HG02623 (cell line): ENCODE measurements at regions not wholly inside any gene's neighbourhood (a gene's known extent, or its start where the extent isn't known, plus 50 kb on each side); places are given as distances from the start of the nearest gene placed in this dataset.
"Not testable (repeated sequence)": the region's sequence is repeated elsewhere in the genome, so short reads cannot be mapped to it uniquely, and the experiment has no call there.

Experiments used
- ATAC-seq: cut with Tn5 transposase; IDR thresholded peaks from one replicate; pipeline ENCODE4 v1.9.1; 2021; ENCODE audit warnings: moderate library complexity; ENCODE audit not compliant: unreplicated experiment

DNA sequence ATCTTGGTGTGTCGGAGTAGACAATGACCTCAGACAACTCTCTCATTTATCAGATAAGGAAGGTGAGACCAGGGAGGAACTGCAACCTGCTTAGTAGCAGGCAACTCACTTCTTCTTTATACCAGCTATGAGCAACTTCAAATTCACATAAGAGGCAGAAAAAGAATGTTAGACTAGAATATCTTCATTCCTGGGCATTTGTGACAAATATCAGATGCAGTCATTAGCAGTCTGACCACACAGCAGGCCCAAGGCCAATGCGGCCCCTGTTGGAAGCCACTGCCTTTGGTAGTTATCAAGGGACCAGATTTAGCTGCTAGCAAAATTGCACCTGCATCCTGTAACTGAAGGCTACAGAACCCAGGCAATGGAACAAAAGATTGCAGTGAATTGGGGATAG is 219.2 kb upstream of the RASGEF1B start:
- ATAC-seq = no peak

DNA sequence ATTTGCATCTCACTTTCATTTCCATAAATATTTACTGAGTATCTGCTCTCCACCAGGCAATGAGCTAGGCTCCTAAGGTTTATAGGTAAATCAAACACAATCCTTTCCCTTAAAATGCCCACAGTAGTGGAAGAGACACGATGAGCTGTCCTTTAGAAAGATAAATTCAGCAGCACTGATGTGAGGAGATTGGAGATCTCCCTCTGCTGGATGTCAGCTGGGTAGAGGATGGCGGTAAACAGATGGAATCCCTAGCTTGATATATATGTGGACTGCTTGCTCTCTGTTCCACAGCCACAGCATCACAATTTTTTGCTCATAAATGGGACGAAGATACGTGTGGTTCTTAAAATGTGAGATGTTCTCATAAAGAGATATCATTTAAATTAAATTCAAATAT is 216.4 kb upstream of the RASGEF1B start:
- no peak for ATAC-seq

- no peak for ATAC-seq
Observed at GRCh38 chr4:81687471-81687870, 215.8 kb upstream of the RASGEF1B start.

DNA sequence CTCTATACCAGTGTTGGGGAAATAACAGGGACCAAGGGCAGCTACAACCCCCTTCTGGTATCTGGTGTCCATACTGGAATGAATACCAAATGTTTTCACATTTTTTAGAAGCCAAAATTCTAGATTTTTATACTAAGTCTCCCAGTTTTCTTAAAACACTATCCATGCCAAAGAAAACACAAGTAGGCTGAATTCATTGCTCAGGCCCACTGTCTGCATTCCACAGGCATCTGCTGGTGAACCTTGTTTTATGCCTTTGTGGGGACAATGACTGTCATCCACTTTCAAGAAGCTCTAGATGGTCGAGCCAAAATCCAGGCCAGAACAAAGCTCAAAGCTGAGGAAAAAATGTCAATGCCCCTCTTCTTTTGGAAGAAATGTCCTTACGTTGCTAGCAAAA is 213.4 kb upstream of the RASGEF1B start:
- no peak for ATAC-seq

DNA sequence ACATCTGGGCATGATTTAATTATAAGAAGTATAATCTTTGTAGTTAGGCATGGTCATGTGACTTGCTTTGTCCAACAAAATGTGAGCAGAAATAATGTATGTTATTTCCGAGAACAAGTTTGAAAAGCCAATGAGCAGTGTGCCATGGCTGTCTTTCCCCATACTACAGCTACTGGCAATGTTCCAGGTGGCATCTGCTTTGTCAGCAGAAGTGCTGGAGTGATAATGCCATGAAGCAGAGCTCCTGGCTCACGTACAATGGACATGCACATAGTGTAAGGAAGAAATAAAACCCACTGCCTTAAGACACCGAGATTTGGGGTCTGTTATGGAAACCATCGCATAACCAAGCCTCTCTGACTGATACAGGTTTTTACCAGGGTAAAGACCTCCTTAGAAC is 212.6 kb upstream of the RASGEF1B start:
- ATAC-seq = no peak

GRCh38 chr4:81682492-81682891 is 210.8 kb upstream of the RASGEF1B start:
- no peak for ATAC-seq

DNA sequence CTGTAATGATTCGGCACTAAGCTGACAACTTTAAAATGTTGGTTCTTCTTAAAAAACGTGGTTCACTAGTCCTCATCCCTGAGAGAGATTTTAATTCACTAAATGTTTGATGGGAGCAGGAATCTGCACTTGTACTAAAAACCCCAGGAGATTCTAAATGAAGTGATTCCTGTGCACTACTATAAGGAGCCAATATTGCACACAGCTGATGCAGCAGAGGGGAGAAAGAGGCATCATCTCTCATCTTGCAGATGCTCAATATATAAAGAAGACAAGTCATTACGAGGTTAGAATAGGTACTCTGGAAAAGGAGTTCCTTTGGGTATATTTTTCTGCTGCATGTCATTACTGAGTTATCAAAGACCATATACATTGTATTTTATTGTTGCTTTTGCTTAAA is 207.6 kb upstream of the RASGEF1B start:
- ATAC-seq = no peak

- no peak for ATAC-seq
Observed at GRCh38 chr4:81678801-81679200, 207.1 kb upstream of the RASGEF1B start.

- ATAC-seq = no peak
Observed at GRCh38 chr4:81676537-81676936, 204.8 kb upstream of the RASGEF1B start.

DNA sequence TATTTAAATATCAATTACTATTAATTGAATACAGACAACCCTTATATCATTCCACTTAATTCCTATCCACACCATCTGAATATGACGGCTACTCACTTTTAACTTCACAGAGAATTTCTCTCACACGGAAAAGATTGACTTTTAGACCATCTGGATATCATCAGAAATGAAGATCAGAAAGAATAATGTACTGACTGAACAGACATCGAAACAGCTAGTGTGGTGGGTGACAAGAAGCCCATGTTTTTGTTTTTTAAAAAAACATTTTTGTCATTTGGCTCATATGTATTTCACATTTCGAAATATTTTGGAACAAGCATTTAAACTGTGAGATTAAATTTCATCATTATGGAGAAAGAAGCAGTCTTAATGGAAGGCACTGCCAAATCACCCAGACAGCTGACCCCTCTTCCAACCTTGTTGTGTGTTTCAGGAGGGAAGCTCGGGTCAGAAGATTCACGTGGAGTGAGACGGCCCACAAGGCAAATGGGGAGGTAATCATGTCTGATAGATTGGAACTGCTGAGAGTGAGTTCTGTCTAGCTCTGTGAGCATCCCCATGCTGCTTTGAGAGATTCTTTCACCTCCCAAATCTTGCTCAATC is 204.2 kb upstream of the RASGEF1B start:
- no peak for ATAC-seq

DNA sequence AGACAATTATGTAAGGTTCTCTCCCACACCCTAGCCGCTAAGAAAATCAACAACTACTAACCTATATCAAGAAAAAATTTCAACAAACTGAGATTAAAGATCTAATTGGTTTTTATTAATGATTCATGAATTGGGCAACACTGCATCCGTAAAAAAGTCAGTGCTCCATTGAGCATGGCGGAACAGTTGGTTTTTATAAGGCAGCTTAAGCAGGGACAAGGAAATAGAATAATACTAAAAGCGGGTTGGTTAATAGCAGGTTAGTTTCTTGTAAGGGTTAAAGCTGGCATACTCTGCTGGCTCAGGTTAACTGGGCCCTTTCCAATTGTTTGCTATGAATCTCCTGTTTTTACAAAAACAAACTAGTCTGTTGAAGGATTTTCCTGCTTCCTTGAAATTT is 202.3 kb upstream of the RASGEF1B start:
- ATAC-seq = no peak

DNA sequence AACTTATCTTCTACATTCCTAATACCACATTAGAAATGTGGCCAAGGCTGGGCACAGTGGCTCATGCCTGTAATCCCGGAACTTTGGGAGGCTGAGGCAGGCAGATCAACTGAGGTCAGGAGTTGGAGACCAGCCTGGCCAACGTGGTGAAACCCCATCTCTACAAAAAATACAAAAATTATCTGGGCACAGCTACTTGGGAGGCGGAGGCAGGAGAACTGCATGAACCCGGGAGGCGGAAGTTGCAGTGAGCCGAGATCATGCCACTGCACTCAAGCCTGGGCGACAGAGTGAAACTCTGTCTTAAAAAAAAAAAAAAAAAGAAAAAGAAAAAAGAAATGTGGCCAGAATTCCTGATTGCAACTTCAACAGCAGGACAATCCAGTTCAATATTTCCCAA is 196.6 kb upstream of the RASGEF1B start:
- not testable (repeated sequence) for ATAC-seq

- no peak for ATAC-seq
Observed at GRCh38 chr4:81667539-81667938, 195.8 kb upstream of the RASGEF1B start.

DNA sequence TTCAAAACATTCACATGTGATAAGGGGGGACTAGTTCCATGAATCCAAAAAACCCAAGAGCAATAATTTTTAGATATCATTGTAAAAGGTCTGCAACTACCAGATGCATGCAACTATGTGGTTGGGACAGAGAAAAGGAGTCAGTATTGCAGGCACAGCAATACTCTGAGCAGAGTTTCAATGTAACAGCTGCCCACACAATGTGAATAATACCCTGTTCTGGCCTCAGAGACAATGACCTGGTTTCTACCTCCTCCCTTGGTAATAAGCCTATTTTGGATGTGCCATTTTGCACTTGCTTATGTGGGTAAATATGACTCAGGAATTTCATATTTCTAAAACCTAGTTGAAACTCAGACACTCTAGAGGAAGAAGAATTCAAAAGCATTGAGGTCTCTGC is 194.8 kb upstream of the RASGEF1B start:
- ATAC-seq = no peak

DNA sequence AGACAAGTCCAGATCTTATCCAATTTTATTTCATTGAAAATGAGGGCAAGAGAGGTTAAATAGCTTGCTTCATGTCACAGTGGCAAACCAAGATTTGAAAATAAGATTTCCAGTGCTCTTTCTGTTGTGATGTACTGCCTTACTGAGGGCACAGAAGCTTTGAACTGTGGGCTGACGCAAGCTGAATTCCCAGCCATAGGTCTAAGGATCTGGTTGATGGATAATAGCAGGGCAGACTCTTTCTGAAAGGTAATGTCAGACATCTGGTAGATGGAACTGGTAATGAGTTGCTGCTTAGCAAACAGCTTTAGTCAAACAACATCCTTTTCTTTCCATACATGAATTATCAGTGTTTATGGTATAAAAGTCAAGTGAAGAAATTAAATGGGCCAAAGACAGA is 193.9 kb upstream of the RASGEF1B start:
- no peak for ATAC-seq

DNA sequence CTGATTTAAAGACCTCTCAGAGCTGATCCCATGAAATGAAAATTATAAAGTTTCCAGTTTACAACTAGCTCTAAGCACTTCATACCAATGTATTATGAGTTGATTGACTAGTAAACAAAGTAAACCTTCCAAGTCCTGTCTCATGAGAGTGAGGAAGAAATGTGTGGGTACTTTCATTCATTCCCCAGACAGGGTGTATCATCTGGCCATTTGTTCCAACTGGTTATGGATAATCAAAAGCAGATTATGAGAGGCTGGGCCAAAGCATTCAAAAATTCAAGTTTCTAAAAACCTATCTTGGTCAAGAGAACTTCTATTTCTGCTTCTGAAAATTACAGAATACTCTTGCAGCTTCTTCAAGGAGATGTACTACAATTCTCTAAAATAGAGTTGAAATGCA is 193.3 kb upstream of the RASGEF1B start:
- no peak for ATAC-seq

GRCh38 chr4:81664079-81664478 is 192.4 kb upstream of the RASGEF1B start:
- no peak for ATAC-seq

- ATAC-seq = no peak
Observed at GRCh38 chr4:81663368-81663767, 191.7 kb upstream of the RASGEF1B start.

DNA sequence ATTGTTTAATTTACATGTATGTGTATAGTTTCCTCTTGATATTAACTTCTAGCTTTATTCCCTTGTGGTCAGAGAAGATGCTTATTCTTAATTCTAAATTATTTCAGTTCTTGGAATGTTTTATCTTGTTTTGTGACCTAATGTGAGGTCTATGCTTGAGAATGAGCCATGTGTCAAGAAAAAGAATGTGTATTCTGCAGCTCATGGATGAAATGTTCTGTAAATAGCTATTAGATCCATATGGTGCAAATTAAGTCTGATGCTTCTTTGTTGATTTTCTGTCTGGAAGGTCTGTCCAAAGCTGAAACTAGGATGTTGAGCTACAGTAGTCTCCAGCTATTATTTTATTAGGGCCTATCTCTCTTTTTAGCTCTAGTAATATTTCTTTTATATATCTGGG is 187.3 kb upstream of the RASGEF1B start:
- ATAC-seq = no peak

- no peak for ATAC-seq
Observed at GRCh38 chr4:81652069-81652478, 180.4 kb upstream of the RASGEF1B start.

GRCh38 chr4:81651243-81651899 is 179.7 kb upstream of the RASGEF1B start:
- ATAC-seq = no peak

DNA sequence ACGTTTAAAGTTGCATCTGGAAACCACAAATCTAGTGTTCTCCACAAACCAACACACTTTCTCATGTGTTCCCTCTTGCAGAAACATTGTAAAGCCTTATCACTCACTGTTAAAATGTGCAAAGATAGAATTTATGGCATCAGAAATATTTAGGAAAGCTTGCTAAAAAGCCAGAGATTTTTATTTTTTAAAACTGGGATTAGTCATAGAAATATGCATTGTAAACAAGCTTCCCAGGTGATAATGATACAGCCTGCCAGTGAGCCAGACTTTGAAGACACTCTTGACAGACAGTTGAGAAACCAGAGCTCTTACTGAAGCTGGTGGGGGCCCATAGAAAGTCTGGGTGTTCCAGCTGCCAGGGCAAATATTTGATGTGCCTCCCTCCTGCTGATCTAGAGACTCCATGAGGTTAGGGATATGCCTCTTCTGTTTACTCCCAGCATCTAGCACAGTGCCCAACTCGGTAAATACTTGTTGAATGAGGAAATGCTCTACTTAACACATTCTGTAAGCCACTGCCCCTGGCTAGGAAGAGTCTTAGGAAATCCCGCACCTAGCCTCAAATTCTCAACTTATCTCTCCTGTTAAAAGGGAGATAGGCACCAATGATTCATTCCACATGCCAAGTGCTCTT is 179.0 kb upstream of the RASGEF1B start:
- no peak for ATAC-seq
